Heart left ventricle (tissue), 13 donors: ENCODE measurements at regions not wholly inside any gene's neighbourhood (a gene's known extent, or its start where the extent isn't known, plus 50 kb on each side); places are given as distances from the start of the nearest gene placed in this dataset.

Source experiments
- POLR2A ChIP-seq, 2 donors: fragments of 450-650 bp; IDR thresholded peaks; one replicate each; pipeline ENCODE4 v1.6.1; 2017; ENCODE audit warnings: antibody characterized with exemption in 2 of 2, mild to moderate bottlenecking in 2 of 2, moderate library complexity in 2 of 2
- TF ChIP-seq, protein P1 (sequence below), 12 donors: fragments of 200-600 bp; sonication (generic) in 4 of 12; IDR thresholded peaks; one replicate each; pipeline versions ENCODE4 v1.5.0 to v1.8.0; 2018 to 2022; ENCODE audit warnings: antibody characterized with exemption in 12 of 12, mild to moderate bottlenecking in 5 of 12
- donor health status: ischemic (EF 13 %, LVEDD 7.1; RV severe dilation, severe dysfunction).
- donor health status: DM: no; HTN: yes; CAD: no.
- donor health status: DM: no; HTN: no; CAD: no.
- donor health status: ischemic (EF 25% LVEDD 6.9; RV normal size, moderate dysfunction).
- donor health status: ischemic (EF 25% LVEDD 5.7; RV mildly dilated, moderate dysfunction).
- donor health status: ischemic (EF 35%, LVEDD 5.7; RV mildly dilated, moderate dysfunction).
- donor health status: nonischemic (EF 11% LVEDD 7.7; RV severe dilation, severe dysfunction).
- donor health status: DM: yes; HTN: yes; CAD: no.
- donor health status: PGD.
- donor health status: ischemic (EF 29% LVEDD 5.4; RV normal size, mild dysfunction).
- donor health status: nonischemic (EF 23%, LVEDD 6.1; RV moderate dilation, normal function).

DNA sequence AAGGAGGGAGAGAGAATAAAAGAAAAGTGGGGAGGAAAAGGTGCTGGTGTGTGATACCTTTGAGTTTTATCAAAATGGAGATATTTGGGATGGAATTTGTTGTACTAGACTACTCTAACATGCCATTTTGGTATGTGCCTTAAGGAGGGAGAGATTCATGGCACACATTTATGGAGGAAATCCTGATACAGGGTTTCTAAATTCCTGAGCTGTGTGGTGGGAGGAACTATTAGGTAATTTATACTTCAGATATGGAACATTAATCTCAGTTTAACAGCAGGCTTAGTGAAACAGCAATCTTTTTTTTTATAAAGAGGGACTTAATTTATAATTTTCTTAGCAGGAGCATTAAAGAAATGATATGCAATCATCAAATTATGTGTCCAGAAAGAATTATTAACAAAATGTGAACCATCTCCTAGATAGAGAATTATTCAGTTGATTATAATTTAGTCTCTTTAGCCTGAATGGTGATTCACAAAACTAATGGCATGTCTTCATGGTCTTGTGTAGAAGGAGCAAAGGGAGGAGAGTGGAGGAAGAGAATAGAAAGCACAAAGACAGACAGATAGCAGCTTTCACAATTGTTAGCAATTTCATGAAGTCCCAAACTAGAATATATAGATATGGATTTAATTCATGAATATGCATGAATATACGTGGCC lies 301.6 kb downstream of the HLX start:
- TF ChIP-seq, protein P1, sequence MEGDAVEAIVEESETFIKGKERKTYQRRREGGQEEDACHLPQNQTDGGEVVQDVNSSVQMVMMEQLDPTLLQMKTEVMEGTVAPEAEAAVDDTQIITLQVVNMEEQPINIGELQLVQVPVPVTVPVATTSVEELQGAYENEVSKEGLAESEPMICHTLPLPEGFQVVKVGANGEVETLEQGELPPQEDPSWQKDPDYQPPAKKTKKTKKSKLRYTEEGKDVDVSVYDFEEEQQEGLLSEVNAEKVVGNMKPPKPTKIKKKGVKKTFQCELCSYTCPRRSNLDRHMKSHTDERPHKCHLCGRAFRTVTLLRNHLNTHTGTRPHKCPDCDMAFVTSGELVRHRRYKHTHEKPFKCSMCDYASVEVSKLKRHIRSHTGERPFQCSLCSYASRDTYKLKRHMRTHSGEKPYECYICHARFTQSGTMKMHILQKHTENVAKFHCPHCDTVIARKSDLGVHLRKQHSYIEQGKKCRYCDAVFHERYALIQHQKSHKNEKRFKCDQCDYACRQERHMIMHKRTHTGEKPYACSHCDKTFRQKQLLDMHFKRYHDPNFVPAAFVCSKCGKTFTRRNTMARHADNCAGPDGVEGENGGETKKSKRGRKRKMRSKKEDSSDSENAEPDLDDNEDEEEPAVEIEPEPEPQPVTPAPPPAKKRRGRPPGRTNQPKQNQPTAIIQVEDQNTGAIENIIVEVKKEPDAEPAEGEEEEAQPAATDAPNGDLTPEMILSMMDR (IDR thresholded peaks at IDR 0.05) = no peak
- TF ChIP-seq POLR2A (IDR thresholded peaks at IDR 0.05) = no peak
